ENCODE measurements at regions not wholly inside any gene's neighbourhood (a gene's known extent, or its start where the extent isn't known, plus 50 kb on each side); places are given as distances from the start of the nearest gene placed in this dataset.

- no peak overlapping the region for H3T11ph ChIP-seq (ENCODE audit: low read length)
- H3K23ac ChIP-seq (ENCODE audit: insufficient read length, low read depth, low read length) = no peak overlapping the region
- no peak overlapping the region for H4K5ac ChIP-seq (ENCODE audit: insufficient read length, low read depth, low read length)
- no peaks in the 10 kb centered on the region for H3K9me3 Mint-ChIP-seq
- no peak overlapping the region for H4K8ac ChIP-seq (replicated peaks; ENCODE audit: insufficient read length, low read depth, low read length)
- H3K18ac ChIP-seq (ENCODE audit: insufficient read length, low read depth, low read length) = no peak overlapping the region
- H3K4me2 ChIP-seq (ENCODE audit: insufficient read depth, insufficient read length, low read length) = no peak overlapping the region
- H3K27ac ChIP-seq (ENCODE audit: insufficient read length, low read depth, low read length) = no peak overlapping the region
- no peak overlapping the region for H3K14ac ChIP-seq (ENCODE audit: insufficient read depth, low read length)
- no peak overlapping the region for H2AFZ ChIP-seq (ENCODE audit: low read length)
- H3K27me3 Mint-ChIP-seq (ENCODE audit: low read depth) = no peaks in the 10 kb centered on the region
- TF ChIP-seq, protein P1, sequence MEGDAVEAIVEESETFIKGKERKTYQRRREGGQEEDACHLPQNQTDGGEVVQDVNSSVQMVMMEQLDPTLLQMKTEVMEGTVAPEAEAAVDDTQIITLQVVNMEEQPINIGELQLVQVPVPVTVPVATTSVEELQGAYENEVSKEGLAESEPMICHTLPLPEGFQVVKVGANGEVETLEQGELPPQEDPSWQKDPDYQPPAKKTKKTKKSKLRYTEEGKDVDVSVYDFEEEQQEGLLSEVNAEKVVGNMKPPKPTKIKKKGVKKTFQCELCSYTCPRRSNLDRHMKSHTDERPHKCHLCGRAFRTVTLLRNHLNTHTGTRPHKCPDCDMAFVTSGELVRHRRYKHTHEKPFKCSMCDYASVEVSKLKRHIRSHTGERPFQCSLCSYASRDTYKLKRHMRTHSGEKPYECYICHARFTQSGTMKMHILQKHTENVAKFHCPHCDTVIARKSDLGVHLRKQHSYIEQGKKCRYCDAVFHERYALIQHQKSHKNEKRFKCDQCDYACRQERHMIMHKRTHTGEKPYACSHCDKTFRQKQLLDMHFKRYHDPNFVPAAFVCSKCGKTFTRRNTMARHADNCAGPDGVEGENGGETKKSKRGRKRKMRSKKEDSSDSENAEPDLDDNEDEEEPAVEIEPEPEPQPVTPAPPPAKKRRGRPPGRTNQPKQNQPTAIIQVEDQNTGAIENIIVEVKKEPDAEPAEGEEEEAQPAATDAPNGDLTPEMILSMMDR (conservative IDR thresholded peaks at IDR 0.05) = no peak
- no peak overlapping the region for H3K27ac Mint-ChIP-seq
- H3K9ac ChIP-seq (ENCODE audit: extremely low read depth, insufficient read length, low read length) = no peak overlapping the region
- no peaks in the 10 kb centered on the region for H3K79me2 ChIP-seq (ENCODE audit: insufficient read depth, low read length)
- no peaks in the 10 kb centered on the region for H3K79me1 ChIP-seq (ENCODE audit: insufficient read depth, low read depth, low read length, poor library complexity, severe bottlenecking)
- no peak overlapping the region for H2BK15ac ChIP-seq (ENCODE audit: low read depth, low read length)
- WGBS (ENCODE audit: extremely low coverage, insufficient read length, low lambda C conversion rate) = no CpG with 5 or more reads among the region's 3 CpGs
- H3K23me2 ChIP-seq (ENCODE audit: insufficient read length, low read depth, low read length, poor library complexity, severe bottlenecking) = no peaks in the 10 kb centered on the region
- H3K4me1 ChIP-seq (ENCODE audit: insufficient read depth, low read length) = no peaks in the 10 kb centered on the region
- H2BK5ac ChIP-seq (ENCODE audit: insufficient read length, low read length) = no peak overlapping the region
- no peaks in the 10 kb centered on the region for H4K20me1 ChIP-seq (ENCODE audit: control insufficient read depth, insufficient read depth, insufficient read length)
- H3K27me3 ChIP-seq (ENCODE audit: insufficient read depth, low read length) = no peaks in the 10 kb centered on the region
- H2BK120ac ChIP-seq (ENCODE audit: low read depth, low read length, poor library complexity, severe bottlenecking) = no peak overlapping the region
- H2BK20ac ChIP-seq (ENCODE audit: low read depth, low read length, poor library complexity, severe bottlenecking) = no peak overlapping the region
- DNase-seq = no peak
- no peaks in the 10 kb centered on the region; a peak in 1 of 7 replicates for H3K36me3 Mint-ChIP-seq (ENCODE audit: insufficient read depth in 1 of 3, low read depth in 3 of 3)
- no peaks in the 10 kb centered on the region for H3K9me3 ChIP-seq (ENCODE audit: control insufficient read depth, low read depth, low read length)
- H4K91ac ChIP-seq (ENCODE audit: insufficient read length, low read depth, low read length) = no peak overlapping the region
- H3K4ac ChIP-seq (ENCODE audit: low read depth, low read length) = no peak overlapping the region
- H3K4me1 Mint-ChIP-seq = peaks cover 0 to 7% of the 10 kb centered on the region in 2 experiments; a peak in 1 of 4 replicates
- H3K56ac ChIP-seq (ENCODE audit: insufficient read length, low read depth, low read length) = no peak overlapping the region
- H2BK12ac ChIP-seq (ENCODE audit: insufficient read length, low read depth, low read length) = no peak overlapping the region
- H2AK5ac ChIP-seq (ENCODE audit: insufficient read length, low read length) = no peak overlapping the region
- no peak overlapping the region for H3K4me3 Mint-ChIP-seq
Measured at GRCh38 chr11:79634905-79635304, 194.1 kb upstream of the TENM4 start.

Measured in H9 (cell line).